ENCODE measurements at regions not wholly inside any gene's neighbourhood (a gene's known extent, or its start where the extent isn't known, plus 50 kb on each side); places are given as distances from the start of the nearest gene placed in this dataset.
"Not testable (repeated sequence)": the region's sequence is repeated elsewhere in the genome, so short reads cannot be mapped to it uniquely, and the experiment has no call there.

DNA sequence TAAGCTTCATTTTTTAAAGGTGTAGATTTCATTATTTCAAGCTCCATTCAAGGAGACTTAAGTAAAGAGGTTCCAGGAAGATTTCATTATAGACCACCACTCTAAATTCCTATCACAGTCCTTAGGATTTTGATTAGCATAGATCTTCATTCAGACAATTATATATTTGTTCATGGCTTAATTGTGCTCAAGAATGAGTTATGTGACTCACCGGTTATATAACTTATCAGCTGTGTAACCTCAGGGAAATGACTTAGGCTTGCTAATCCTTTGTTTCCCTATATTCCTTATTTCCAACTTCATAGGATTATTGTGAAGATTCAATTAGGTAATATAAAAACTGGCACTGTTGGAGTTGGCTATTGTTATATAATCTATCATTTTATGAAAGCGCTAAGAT, 632.8 kb upstream of the SPRY2 start:
- no peak for FAIRE-seq

DNA sequence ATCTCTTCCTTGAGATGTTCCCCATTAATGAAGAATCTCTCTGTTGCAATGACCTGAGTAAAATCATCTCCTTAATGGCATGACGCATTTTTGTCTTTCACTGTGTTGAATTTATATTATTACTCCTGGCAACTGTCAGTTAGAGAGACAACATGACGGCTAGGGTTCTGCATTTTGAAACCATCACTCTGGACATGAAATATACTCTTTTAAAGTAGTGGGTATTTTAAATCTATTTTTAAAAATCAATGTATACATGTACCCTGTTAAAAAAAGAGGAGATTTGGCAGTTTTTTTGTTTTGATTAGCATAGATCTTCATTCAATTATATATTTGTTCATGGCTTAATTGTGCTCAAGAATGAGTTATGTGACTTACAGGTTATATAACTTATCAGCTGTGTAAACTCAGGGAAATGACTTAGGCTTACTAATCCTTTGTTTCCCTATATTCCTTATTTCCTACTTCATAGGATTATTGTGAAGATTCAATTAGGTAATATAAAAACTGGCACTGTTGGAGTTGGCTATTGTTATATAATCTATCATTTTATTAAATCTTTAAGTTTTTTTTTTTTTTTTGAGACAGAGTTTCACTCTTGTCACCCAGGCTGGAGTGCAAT, 632.0 kb upstream of the SPRY2 start:
- no peak for FAIRE-seq

DNA sequence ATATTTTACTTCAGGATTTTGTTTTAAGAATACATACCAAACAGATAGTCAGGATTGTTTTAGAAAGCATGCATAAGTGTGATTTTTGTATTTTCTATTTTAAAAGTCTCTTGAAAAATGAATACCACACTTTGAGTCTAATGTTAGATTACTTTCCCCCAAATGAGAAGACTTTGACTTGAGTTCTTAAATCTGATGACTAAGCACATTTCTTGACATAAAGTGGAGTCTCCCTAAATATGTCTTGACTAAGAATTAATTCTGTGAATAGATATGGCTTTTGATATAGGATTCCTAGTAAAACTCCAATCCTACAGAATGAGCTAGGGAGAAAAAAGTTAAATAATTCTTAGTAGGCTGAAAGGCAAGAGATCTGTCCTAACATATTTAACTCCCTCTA, 624.2 kb upstream of the SPRY2 start:
- FAIRE-seq, result no peak

DNA sequence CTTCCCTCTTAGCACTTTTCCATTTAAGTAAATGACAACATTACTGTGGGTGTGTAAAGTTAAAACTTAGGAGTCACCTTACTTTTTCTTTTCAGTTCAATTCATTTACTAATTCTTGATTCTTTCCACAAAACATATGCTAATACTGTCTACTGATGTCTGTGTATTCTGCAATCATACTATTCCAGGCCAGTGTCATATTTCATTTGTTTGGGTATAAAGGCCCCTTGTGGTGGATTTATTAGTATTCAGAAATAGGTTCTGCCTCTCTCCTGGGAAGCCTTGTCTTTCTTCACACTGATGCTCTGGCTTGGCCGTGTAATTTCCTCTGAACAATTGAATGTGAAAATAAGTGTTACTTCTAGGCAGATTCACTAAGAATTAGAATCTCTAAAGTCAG, 621.9 kb upstream of the SPRY2 start:
- FAIRE-seq, result no peak

DNA sequence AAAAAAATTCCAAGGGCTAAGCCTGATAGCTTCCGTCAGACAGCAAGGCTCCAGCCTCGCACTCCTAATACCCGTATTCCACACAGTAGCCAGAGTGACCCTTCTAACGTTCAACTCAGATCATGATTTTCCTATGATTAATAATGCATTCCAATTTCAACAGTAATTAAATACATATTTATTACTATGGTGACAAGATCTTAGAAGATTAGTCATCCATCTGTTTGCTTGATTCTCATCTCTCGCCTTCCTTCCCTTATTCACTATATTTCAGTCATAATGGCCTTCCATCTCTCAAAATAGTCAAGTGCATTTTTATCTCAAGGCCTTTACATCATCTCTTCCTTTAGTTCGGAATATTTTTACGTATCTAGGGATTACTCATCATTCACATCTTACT, 621.2 kb upstream of the SPRY2 start:
- no peak for FAIRE-seq

DNA sequence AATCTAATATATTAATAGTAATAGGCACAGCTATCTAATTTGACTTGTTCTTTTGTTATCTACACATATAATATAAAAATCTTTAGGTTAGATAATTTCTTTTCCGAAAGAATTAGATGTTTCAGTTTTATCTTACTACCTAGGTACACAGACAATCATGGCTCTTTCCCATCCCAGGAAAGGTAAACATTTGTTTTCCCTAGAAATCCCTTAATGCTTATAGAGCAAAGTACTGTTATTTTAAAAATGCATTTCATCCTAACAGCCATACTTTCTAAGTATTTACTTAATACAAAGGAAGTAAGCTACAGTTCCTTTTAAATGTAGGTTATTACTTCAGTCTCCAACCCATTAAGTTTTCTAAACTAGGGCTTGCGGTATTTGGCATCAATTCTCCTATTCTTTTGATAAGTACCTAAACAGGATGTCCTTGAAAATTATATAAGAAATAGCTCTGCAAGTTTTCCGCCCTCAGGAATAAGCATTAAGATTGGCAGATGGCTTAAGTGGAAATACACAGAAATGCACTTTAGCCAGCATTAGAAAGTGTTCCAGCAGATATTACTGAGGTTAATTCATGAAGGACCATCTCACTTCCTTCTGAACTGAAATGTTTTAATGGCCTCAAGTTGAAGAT, 616.2 kb upstream of the SPRY2 start:
- no peak for FAIRE-seq

DNA sequence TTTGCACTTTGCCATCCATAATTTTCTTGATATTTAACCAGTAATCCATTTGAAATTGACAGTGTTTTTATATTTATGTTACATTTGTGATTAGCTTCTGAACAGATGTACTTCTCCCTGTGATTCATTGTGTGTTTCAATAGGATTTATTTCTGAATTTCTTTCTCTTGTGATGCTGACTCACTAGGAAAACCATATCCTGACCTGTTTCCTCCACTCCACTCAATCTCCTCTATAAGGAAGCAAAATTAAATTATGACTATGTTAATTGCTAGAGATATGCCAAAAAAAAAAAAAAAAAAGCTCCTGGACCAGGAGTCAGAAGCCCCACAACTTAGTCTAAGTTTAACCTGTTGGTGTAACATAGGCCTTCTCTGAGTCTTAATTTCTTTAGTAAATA, 614.6 kb upstream of the SPRY2 start:
- FAIRE-seq, result no peak

DNA sequence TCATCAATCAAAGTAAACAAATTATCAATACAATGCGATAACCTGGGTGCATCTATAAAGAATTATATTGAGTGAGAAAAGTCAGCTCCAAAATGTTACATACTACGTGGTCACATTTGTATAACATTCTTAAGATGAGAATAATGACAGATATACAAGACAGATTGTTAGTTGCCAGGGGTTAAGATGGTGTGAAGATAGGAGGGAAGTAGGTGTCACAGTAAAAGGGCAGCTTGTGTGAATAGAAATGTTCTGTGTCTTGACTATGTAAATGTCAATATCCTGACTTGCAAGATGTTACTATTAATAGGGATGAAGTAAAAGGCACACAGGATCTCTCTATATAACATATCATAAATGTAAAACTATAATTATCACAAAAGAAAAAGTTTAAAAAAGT, 611.2 kb upstream of the SPRY2 start:
- FAIRE-seq, result no peak

DNA sequence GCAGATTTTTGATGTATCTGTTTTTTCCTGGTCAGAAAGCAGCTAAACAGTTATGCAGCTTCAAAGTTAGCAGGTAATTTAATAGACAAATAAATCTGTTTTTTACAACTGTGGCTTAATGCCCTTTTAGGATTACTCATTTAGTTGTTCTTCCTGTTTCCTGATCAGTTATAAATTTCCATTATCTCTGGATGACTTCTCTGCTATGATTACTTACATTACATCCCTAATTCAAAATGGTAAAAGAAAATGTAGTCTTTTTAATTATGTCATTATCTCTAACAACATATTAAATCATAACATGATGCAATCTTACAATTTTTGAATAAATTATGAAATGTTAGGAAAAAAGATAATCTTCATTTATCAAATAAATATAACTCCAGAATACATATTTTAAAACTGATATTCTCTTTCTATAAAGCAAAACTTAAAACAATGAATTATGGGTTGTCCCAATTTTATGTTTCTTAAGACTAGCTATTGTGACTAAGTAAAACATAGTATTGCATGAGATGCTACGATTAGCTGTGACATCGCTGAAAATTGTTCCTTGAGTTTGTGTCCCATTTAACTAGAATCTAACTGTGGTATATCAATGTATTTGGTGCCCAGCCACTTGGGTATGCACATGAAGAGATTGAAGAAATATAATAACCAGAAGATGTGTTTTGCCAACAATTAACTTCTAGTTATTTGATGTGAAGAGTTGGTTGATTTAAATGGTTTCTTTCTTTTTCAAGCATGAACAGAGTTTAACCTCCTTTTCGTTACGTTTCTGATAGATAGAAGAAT, 605.3 kb upstream of the SPRY2 start:
- FAIRE-seq, result peak; percentile 37

DNA sequence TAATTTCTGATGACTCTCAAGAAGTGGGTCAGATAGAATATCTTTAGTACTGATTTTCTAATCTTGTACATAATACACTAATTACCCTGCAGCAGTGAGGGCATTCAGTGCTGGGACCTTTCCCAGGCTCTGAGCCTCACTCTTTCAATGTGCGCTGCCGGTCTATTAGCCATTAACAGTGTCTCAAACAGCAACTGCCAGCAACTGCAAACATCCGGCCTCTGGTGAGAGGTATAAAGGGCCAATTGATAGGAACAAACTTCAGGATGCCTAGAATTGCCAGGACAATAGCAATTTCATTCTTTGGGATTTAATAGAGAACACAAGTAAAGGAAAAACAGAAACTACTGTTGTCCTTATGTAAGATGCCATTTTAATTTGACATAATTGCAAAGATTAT, 604.4 kb upstream of the SPRY2 start:
- no peak for FAIRE-seq

DNA sequence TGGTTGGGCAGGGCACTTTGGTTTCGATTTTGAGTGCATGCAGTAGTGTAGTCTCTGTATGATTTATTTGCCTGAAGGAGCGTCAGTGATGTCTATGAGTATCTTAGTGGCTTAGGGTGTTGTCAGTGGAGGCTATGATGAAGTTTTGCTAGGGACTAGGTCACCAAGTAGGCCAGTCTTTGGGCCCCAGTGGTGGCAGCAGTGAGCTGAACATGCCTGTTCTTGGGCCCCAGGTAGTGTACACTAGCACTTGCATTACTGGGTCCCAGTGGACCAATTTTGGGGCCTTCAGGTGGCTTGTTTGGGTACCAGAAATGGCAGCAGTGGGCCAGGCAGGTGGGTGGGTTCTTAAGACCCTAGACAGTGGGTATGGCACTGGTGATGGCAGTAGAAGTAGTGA, 598.7 kb upstream of the SPRY2 start:
- no peak for FAIRE-seq

DNA sequence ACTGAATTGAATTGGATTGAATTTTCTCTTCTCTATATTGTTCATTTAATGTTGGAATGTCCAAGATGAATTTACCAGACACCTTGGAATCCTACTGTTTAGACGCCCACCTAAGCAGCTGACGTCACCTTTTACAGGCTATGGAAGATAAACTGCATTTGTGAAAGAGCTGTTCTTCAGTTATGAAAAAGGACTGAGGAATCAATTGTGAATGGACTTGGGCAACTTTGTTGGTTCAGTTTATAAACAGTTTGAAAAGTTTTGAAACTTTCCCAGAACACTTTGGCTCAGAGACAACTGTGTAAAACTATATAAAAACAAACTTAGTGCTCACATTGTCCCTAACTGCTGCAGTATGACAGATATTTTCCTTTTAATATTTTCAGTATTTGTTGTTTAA, 590.8 kb upstream of the SPRY2 start:
- FAIRE-seq, result no peak

DNA sequence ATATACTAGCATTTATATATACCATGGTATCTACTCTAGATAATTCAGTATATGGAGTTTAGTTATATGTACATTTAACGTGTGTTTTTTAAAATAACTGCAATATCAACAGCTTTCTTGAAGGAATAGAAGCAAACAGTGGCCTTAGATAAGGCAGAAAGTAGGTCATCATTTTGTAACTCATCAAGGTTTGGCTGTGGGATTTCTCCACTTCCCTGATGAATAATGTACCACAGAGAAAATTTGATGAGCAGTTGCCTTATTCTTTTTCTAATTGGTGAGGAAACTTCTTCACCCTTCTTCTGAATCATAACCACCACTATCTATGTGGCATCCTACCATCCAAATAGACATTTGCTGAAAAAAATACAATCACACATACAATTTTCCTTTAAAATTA, 590.2 kb upstream of the SPRY2 start:
- no peak for FAIRE-seq

DNA sequence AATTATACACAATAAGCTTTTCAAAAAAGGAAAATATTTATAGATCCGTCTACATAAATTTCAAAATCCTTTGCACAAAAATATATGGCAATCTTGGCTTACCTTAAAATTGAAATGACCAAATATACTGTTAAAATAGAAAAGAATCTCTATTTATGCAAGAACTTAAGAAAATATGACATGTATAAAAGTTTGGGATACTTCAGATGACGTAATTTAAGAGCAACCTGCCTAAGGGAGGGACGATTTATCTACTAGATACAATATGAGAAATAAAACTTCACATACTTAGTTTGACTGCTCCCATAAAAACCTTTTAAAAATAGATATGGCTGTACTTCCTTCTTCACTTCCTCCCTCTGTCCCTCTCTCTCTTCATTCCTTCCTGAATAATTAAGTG, 587.3 kb upstream of the SPRY2 start:
- FAIRE-seq, result no peak

DNA sequence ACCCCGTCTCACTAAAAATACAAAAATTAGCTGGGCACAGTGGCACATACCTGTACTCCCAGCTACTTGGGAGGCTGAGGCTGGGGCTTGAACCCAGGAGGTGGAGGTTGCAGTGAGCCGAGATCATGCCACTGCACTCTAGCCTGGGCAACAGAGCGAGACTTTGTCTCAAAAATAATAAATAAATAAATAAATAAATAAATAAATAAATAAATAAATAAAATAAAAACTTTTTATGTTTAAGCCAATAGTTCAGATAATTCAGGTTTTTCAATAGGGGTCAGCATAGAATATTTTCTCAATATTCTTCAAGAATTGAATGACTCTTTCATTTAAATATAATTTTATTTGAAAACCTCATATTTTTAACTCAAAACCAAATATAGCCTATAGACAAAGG, 585.1 kb upstream of the SPRY2 start:
- not testable (repeated sequence) for FAIRE-seq

DNA sequence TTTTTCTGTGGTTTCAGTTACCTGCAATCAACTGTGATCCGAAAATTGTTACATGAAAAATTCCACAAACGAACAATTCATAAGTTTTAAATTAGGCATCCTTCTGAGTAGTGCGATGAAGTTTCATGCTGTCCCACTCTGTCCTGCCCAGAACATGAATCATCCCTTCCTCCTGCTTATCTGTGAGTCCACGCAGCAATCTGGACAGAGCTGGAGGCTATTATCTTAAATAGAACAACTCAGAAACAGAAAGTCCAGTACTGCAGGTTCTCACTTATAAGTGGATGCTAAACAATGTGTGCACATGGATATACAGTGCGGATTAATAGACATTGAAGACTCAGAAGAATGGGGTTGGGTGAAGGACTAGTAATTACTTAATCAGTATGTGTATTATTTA, 583.7 kb upstream of the SPRY2 start:
- no peak for FAIRE-seq

DNA sequence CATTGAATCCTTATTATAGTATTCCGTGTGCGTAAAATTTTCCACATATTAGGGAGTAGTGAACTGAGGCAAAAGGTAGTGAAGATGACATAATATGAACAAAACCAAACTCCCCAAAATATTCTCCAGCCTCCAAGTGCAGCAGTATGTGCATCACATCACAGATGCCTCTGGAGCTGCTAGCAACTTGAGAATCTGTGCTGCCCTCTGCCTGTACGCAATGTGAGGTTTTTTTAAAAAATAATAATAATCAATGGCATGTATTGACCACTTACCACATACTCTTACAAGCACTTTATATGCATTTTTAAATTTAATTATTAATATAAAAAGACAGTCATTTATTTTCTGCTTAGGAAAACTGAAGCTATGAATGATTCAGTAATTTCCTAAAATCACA, 583.0 kb upstream of the SPRY2 start:
- FAIRE-seq, result no peak

DNA sequence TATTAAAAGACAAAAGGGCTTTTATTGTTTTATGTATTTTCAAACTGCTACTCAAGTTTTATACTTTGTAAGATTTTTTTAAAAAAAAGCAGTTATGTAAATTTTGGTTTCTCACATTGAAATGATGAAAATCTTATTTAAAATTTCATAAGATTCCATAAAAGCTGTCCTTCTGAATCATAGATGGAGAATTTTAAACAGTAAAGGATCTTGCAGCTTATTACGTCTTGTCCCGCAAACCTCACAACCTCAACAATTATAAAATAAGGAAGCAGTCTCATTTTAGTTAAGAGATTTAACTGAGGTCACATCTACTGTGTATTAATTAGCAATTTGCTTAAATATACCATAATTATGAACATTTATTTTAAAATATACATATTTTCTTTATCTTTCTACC, 581.0 kb upstream of the SPRY2 start:
- FAIRE-seq, result no peak

DNA sequence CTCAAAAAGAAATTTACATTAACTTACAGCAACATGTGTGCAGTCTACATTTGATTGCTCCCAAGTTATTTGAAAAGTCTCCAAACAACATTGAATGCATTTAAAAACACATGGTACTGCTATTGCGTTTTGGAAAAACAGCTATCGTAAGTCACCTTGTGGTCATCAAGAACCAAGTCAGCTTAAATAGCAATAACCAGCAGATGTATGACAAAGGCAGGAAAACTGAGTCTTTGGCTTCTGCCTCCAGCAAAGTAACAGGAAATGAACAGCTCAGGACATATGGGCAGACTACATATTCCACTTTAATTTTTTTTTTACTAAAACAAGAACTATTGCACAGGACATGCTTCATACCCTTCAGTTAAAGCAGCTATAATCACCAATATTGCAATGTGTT, 580.6 kb upstream of the SPRY2 start:
- FAIRE-seq, result no peak

DNA sequence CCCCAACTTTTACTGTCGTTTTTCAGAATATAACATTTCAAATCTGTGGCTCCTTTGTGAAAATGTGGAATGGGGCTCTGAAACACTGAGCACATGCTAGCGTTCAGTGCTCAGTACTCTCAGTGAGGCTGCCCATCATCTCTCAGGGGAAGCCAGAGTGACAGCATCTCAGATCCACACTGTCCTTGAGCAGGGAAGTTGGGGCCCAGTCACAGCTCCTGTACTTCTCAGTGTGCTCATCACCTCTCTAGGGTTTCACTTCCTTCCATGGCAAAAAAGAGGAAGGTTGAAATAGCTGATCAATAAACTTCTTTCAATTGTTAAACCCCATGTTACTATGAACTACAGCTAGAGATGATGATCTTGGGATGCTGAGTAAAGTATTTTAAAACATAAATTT, 565.9 kb upstream of the SPRY2 start:
- FAIRE-seq, result no peak

DNA sequence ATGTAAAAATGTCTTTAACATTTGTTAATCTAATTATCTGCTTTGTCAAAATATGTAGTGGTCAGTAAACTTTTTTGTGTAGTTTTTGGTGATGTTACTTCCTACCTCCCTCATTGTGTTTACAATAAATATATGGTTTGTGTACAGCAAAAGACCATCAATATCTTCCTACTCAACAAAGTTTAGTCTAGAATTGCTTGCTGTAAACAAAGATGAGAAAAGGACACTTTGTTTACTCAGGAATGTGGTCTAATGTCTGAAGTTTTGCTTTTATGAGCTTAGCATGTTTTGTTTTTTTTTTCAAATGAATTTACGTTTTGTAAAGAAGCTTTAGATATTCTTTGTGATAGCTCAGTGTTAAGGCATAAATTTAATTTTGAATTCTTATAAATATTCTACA, 563.5 kb upstream of the SPRY2 start:
- FAIRE-seq, result no peak

DNA sequence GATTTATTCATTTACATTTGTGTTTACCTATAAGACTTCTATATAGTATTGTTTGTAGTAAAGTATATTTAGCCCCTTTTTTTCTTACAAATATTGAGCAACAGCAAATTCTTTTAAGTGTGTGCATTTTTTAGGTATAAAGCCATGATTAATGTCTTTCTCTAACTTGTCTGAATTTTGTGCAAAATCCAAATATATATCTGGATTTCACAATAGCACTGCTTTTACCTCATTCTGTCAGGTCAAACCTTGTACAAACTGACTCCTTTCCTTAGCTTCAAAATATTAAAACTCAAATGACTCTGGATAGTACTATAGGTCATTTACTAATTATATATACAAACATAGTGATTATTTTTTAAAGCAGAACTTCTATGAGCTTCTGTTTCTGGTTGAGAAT, 563.0 kb upstream of the SPRY2 start:
- FAIRE-seq, result no peak

DNA sequence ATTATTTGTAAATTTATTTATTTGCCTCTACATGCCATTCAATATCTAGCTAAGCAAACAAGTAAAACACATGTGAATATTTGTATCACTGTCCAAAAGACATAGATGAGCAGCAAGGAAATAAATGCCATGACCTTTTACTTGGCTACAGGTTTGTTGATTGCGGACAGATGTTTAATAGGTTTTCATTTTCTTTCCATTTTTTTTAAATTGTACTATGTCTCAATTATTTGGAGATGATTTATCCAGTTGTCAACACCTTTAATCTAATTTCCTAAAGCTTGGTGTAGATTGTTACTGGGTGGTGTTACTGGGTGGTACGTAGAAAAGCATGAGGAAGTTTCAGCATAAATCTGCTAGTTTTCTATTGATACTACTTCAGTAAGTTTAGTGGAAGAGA, 560.6 kb upstream of the SPRY2 start:
- FAIRE-seq, result no peak

DNA sequence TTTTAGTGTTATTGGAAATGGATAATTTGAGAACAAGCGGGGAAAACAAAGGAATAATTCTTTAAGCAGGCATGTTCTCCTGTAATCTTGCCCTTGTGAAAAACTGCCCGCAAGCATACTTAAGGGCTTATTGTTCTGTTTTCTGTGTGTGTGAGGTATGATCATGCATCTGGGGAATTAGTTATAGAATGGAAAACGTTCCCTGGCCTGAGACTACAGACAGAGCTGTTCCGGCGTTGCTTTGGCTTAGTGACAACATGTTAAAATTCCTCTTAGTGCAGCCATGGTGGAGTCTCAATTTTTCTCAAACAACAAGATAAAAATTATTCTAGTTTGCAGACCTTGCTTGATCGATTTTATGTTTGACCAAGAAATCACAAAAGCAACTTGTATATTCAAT, 560.2 kb upstream of the SPRY2 start:
- no peak for FAIRE-seq

DNA sequence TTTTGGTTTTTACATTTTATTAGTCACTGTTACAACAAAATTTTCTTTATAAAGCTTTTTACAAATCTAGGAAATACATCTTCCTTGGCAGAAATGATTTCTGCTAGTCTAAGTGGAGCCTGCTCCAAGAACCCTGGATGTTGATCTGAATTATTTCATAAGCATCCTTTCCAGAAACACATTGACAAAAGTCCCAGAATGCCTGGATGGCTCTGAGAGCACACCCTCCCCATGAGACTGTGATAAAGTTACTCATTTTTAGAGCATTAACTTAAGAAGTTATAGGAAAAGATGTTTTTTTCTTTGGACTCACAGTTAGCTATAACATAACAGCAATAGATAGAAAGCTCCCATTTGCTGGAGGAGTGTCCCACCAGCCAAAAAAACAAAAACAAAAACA, 559.6 kb upstream of the SPRY2 start:
- FAIRE-seq, result no peak

Measured in G401.6 (cell line).